GM21737 (cell line): ENCODE measurements at regions not wholly inside any gene's neighbourhood (a gene's known extent, or its start where the extent isn't known, plus 50 kb on each side); places are given as distances from the start of the nearest gene placed in this dataset.

Source experiments
- ATAC-seq: cut with Tn5 transposase; IDR thresholded peaks from one replicate; pipeline ENCODE4 v1.9.1; 2021; ENCODE audit warnings: mild to moderate bottlenecking, moderate library complexity; ENCODE audit not compliant: unreplicated experiment

- no peak for ATAC-seq
Observed at GRCh38 chr12:114975640-114976310, 291.8 kb upstream of the TBX3 start.

- no peak for ATAC-seq
Observed at GRCh38 chr12:114974826-114975639, 291.1 kb upstream of the TBX3 start.

GRCh38 chr12:114974333-114974732, 290.4 kb upstream of the TBX3 start:
- ATAC-seq = no peak

- no peak for ATAC-seq
Observed at GRCh38 chr12:114968727-114969126, 284.8 kb upstream of the TBX3 start.

- ATAC-seq = no peak
Observed at GRCh38 chr12:114967151-114967550, 283.2 kb upstream of the TBX3 start.

GRCh38 chr12:114964841-114965240, 280.9 kb upstream of the TBX3 start:
- no peak for ATAC-seq

- no peak for ATAC-seq
Observed at GRCh38 chr12:114963846-114964245, 279.9 kb upstream of the TBX3 start.

GRCh38 chr12:114961491-114961890, 277.5 kb upstream of the TBX3 start:
- ATAC-seq = no peak

- no peak for ATAC-seq
Observed at GRCh38 chr12:114958538-114958937, 274.6 kb upstream of the TBX3 start.

GRCh38 chr12:114957225-114957624, 273.2 kb upstream of the TBX3 start:
- ATAC-seq = no peak

GRCh38 chr12:114955414-114956014, 271.5 kb upstream of the TBX3 start:
- no peak for ATAC-seq

- ATAC-seq = no peak
Observed at GRCh38 chr12:114954511-114955055, 270.6 kb upstream of the TBX3 start.

GRCh38 chr12:114952573-114953271, 268.7 kb upstream of the TBX3 start:
- ATAC-seq = no peak

GRCh38 chr12:114949058-114949820, 265.3 kb upstream of the TBX3 start:
- ATAC-seq = no peak

GRCh38 chr12:114945351-114945750, 261.4 kb upstream of the TBX3 start:
- no peak for ATAC-seq

GRCh38 chr12:114944736-114945135, 260.8 kb upstream of the TBX3 start:
- ATAC-seq = no peak

- no peak for ATAC-seq
Observed at GRCh38 chr12:114943601-114944000, 259.6 kb upstream of the TBX3 start.

GRCh38 chr12:114938487-114939210, 254.7 kb upstream of the TBX3 start:
- no peak for ATAC-seq

- no peak for ATAC-seq
Observed at GRCh38 chr12:114936148-114937079, 252.4 kb upstream of the TBX3 start.
